ENCODE measurements at regions not wholly inside any gene's neighbourhood (a gene's known extent, or its start where the extent isn't known, plus 50 kb on each side); places are given as distances from the start of the nearest gene placed in this dataset.

DNA sequence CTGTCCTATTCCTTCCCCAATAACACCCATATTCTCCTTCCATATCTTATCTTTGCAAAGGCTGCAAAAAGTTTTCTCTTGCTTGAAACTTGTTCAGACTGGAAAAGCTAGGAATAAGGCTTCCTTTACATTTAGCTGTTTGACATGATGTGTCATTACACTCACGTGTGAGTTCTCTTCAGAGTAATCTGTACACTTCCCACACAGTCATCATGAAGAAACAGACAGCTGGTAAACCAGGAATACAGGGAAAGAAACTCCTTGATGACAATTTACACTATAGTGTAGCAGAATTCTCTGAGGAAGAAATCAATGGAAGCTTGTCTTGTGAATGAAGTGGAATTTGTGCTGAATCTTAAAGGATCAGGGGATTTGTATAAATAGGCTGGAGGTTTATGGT lies 628.6 kb upstream of the CDH2 start:
- TF ChIP-seq, protein P1, sequence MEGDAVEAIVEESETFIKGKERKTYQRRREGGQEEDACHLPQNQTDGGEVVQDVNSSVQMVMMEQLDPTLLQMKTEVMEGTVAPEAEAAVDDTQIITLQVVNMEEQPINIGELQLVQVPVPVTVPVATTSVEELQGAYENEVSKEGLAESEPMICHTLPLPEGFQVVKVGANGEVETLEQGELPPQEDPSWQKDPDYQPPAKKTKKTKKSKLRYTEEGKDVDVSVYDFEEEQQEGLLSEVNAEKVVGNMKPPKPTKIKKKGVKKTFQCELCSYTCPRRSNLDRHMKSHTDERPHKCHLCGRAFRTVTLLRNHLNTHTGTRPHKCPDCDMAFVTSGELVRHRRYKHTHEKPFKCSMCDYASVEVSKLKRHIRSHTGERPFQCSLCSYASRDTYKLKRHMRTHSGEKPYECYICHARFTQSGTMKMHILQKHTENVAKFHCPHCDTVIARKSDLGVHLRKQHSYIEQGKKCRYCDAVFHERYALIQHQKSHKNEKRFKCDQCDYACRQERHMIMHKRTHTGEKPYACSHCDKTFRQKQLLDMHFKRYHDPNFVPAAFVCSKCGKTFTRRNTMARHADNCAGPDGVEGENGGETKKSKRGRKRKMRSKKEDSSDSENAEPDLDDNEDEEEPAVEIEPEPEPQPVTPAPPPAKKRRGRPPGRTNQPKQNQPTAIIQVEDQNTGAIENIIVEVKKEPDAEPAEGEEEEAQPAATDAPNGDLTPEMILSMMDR (IDR thresholded peaks at IDR 0.05) = no peak
- no peak for TF ChIP-seq EZH2 (IDR thresholded peaks at IDR 0.05)
- TF ChIP-seq EZH2phosphoT487 (IDR thresholded peaks at IDR 0.05) = no peak
